ENCODE measurements at regions not wholly inside any gene's neighbourhood (a gene's known extent, or its start where the extent isn't known, plus 50 kb on each side); places are given as distances from the start of the nearest gene placed in this dataset.

DNA sequence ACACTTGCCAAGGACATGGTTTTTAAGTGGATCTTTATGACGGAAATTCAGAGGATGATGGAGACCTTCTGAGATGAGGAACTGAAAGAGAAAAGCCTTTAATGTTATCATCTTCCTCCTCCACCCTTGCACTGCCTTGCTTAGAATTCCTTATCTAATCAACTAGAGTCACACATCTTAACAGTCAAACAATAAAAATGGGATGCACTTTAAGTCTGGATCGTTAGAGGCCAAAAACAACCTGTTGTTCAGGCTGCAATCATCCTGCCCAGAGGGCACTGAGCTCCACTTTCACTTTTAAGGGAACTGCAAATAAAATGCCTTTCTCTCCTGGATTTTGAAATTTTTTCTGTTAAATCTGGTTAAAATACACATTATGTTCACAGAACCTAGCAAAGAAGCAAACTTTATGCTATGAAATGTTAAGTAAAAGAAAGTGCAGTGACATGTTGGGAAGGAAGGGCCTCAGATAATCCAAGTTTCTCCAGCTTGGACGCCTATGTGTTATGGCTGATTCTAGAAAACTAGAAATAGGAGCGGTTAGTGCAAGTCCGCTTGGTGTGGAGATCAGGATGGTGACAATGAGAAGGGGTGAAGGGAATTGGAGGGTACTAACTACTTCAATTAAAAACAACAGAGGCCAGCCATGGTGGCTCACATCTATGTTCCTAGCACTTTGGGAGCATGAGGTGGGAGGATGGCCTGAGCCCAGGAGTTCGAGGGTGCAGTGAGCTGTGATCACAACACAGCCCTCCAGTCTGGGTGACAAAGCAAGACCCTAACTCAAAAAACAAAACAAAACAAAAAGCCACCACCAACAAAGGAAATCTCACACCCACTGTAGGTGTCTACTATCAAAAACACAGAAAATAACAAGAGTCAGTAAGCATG is 66.4 kb upstream of the KIF13A start:
- no peak overlapping the region for H2AK5ac ChIP-seq (ENCODE audit: low read depth, low read length)
- no peak overlapping the region for H2BK5ac ChIP-seq (ENCODE audit: low read depth, low read length, poor library complexity, severe bottlenecking)
- peak; percentile 6 for DNase-seq
- no peaks in the 10 kb centered on the region for H3K79me1 ChIP-seq (ENCODE audit: low read depth in 1 of 2, low read length in 2 of 2)
- BruUV-seq (replicated peaks): no TSS peak
- H3K36me3 ChIP-seq (ENCODE audit: control insufficient read depth, insufficient read depth, low read length): no peaks in the 10 kb centered on the region
- no peak overlapping the region for H3K4ac ChIP-seq (ENCODE audit: low read depth, low read length)
- H3K9ac ChIP-seq (ENCODE audit: low read depth, low read length): no peak overlapping the region
- no peaks in the 10 kb centered on the region for H3K9me3 ChIP-seq (ENCODE audit: control insufficient read depth, insufficient read depth, low read length)
- H3K4me2 ChIP-seq (ENCODE audit: low read depth, low read length): peak overlapping the region; percentile 40
- WGBS, 2 experiments (ENCODE audit: extremely low coverage in 2 of 2, insufficient read length in 1 of 2): no CpG with 5 or more reads among the region's 6 CpGs
- 0 out of 2 replicates have a peak overlapping the region, but pooled peaks have one; percentile 32 for H4K5ac ChIP-seq (ENCODE audit: low read depth, low read length)
- no peak overlapping the region for H3K56ac ChIP-seq (ENCODE audit: extremely low read depth, insufficient read depth, low read length)
- intact Hi-C loops (cut with micrococcal nuclease): no loop called here
- H2AK9ac ChIP-seq (replicated peaks; ENCODE audit: low read depth, low read length, poor library complexity): no peak overlapping the region
- H3K4me3 ChIP-seq (ENCODE audit: insufficient read depth, low read depth, low read length): no peak overlapping the region
- in situ Hi-C loops (cut with MboI; ENCODE audit: low sequenced_read_pairs): no loop called here
- H4K8ac ChIP-seq (ENCODE audit: low read depth in 2 of 2, low read length in 2 of 2): 0 out of 4 replicates have a peak overlapping the region, but pooled peaks of 1 of the 2 experiments have one; percentile 4
- no peak overlapping the region for H3K23ac ChIP-seq (ENCODE audit: low read depth, low read length)
- H2AFZ ChIP-seq (replicated peaks; ENCODE audit: low read length, poor library complexity): no peak overlapping the region
- dilution Hi-C loops (cut with HindIII; ENCODE audit: low sequenced_read_pairs, unreplicated experiment): no loop called here
- TF ChIP-seq CHD1 (IDR thresholded peaks at IDR 0.05; ENCODE audit: low read depth, low read length): no peak
- TF ChIP-seq CTCF (conservative IDR thresholded peaks at IDR 0.05; ENCODE audit: low read depth, low read length): no peak
- no peak for TF ChIP-seq MAZ (IDR thresholded peaks at IDR 0.05; ENCODE audit: borderline replicate concordance, low read depth, low read length)
- TF ChIP-seq RFX5 (IDR thresholded peaks at IDR 0.05; ENCODE audit: low read depth, low read length): no peak
- no peak for TF ChIP-seq MXI1 (IDR thresholded peaks at IDR 0.05; ENCODE audit: borderline replicate concordance, low read depth, low read length)
- TF ChIP-seq ELK1 (IDR thresholded peaks at IDR 0.05; ENCODE audit: borderline replicate concordance, low read depth, low read length): no peak
- TF ChIP-seq MAFK (IDR thresholded peaks at IDR 0.05; ENCODE audit: low read depth, low read length): no peak
- no peak for TF ChIP-seq BHLHE40 (IDR thresholded peaks at IDR 0.05; ENCODE audit: low read depth, low read length)
- CTCF ChIA-PET: interaction anchor here (1.2 kb wide), 1 partner anchor 11 kb away, joined by 4 read pairs; no protein-coding TSS in a partner anchor
- no peaks in the 10 kb centered on the region for H3K9me1 ChIP-seq (ENCODE audit: insufficient read depth, low read length)
- H2BK120ac ChIP-seq (ENCODE audit: low read depth, low read length): no peak overlapping the region
- no peak overlapping the region; the same call in 1 of the 2 replicates for H3K18ac ChIP-seq (ENCODE audit: low read depth, low read length)
- no peak for ATAC-seq (ENCODE audit: low read depth)
- H4K91ac ChIP-seq (ENCODE audit: insufficient read depth, low read depth, low read length): no peak overlapping the region
- no peaks in the 10 kb centered on the region; the same call in 1 of the 2 replicates for H3K27me3 ChIP-seq (ENCODE audit: control insufficient read depth, insufficient read depth, low read length)
- no peak overlapping the region for H3K27ac ChIP-seq (ENCODE audit: insufficient read depth, low read length)
- peaks cover 2% of the 10 kb centered on the region for H3K4me1 ChIP-seq (ENCODE audit: control insufficient read depth, insufficient read depth, low read length)
- H4K20me1 ChIP-seq (ENCODE audit: insufficient read depth, low read length): no peaks in the 10 kb centered on the region
- POLR2A ChIA-PET (ENCODE audit: unreplicated experiment): no interaction called here
- H2BK15ac ChIP-seq (ENCODE audit: low read depth, low read length): no peak overlapping the region
- no peak overlapping the region; the same call in 1 of the 2 replicates for H3K14ac ChIP-seq (replicated peaks; ENCODE audit: low read depth, low read length)
- H2BK20ac ChIP-seq (ENCODE audit: low read depth, low read length): no peak overlapping the region
